H1 (cell line): ENCODE measurements at regions not wholly inside any gene's neighbourhood (a gene's known extent, or its start where the extent isn't known, plus 50 kb on each side); places are given as distances from the start of the nearest gene placed in this dataset.

Experiments used
- CTCF ChIA-PET: fragments of 300-600 bp; sonication (Branson Sonifier 250); formaldehyde crosslinking; loops from one replicate; lab custom pipeline; 2021; ENCODE audit not compliant: partially characterized antibody; lab: Charles Lee
- POLR2A ChIA-PET: fragments of 300-600 bp; sonication (Branson Sonifier 250); formaldehyde crosslinking; loops from one replicate; lab custom pipeline; 2021; ENCODE audit warnings: inconsistent platforms; ENCODE audit not compliant: partially characterized antibody; lab: Charles Lee
- DNase-seq, 2 experiments: peaks; one replicate each; pipeline versions ENCODE4 v3.0.0 to v3.0.0-alpha.2; 2010 to 2022; ENCODE audit warnings: low spot score in 2 of 2, low read depth in 1 of 2, mixed read lengths in 1 of 2
- FAIRE-seq: peaks from 2 replicates; lab custom pipeline; 2011; peaks lifted over from hg19 to GRCh38; lab: Jason Lieb, UNC
- H2AFZ ChIP-seq: 2 replicates; pipeline ENCODE4 v1.8.1; 2012; ENCODE audit warnings: low read length, inconsistent platforms
- H2AK5ac ChIP-seq: 2 replicates; pipeline ENCODE4 v1.6.1; 2013; ENCODE audit warnings: low read depth, low read length
- H2BK120ac ChIP-seq: replicated peaks from 2 replicates; pipeline ENCODE3; 2013; ENCODE audit warnings: low read depth, low read length, inconsistent platforms
- H2BK12ac ChIP-seq: 2 replicates; pipeline ENCODE4 v1.6.1; 2013; ENCODE audit warnings: low read depth, low read length
- H2BK15ac ChIP-seq: 2 replicates; pipeline ENCODE4 v1.6.1; 2013; ENCODE audit warnings: low read length
- H2BK20ac ChIP-seq: 2 replicates; pipeline ENCODE4 v1.6.1; 2013; ENCODE audit warnings: low read length
- H2BK5ac ChIP-seq: 2 replicates; pipeline ENCODE4 v1.6.1; 2013; ENCODE audit warnings: low read depth, low read length
- H3K14ac ChIP-seq: 2 replicates; pipeline ENCODE4 v1.6.1; 2013; ENCODE audit warnings: inconsistent platforms; ENCODE audit not compliant: insufficient read length
- H3K18ac ChIP-seq: 2 replicates; pipeline ENCODE4 v1.6.1; 2013; ENCODE audit warnings: low read length; ENCODE audit errors: extremely low read depth
- H3K23ac ChIP-seq: 2 replicates; pipeline ENCODE4 v1.6.1; 2013; ENCODE audit warnings: inconsistent platforms; ENCODE audit not compliant: insufficient read length
- H3K23me2 ChIP-seq: 2 replicates; pipeline ENCODE4 v1.6.1; 2013; ENCODE audit warnings: low read depth, low read length
- H3K27ac ChIP-seq: 2 replicates; pipeline ENCODE4 v1.6.1; 2011; ENCODE audit warnings: low read depth, low read length, inconsistent platforms
- H3K27me3 ChIP-seq, 4 experiments: replicated peaks in 1 of 4; 1 replicate in 1 of 4; 2 replicates in 3 of 4; pipeline versions ENCODE4 v1.6.1 to v1.8.1; 2011 to 2013; ENCODE audit warnings: low read length in 3 of 4, mild to moderate bottlenecking in 3 of 4, inconsistent platforms in 2 of 4, mixed read lengths in 2 of 4, moderate library complexity in 1 of 4; ENCODE audit not compliant: control insufficient read depth in 3 of 4, insufficient read depth in 3 of 4; ENCODE audit errors: extremely low read depth in 1 of 4
- H3K36me3 ChIP-seq, 4 experiments: 2 replicates each; pipeline versions ENCODE4 v1.6.1 to v1.8.1; 2011 to 2013; ENCODE audit warnings: mild to moderate bottlenecking in 4 of 4, low read length in 3 of 4, moderate library complexity in 2 of 4, control low read depth in 1 of 4, inconsistent platforms in 1 of 4; ENCODE audit not compliant: insufficient read depth in 4 of 4, control insufficient read depth in 2 of 4
- H3K4ac ChIP-seq: replicated peaks from 2 replicates; pipeline ENCODE3; 2013; ENCODE audit warnings: low read length, low read depth, mixed read lengths, inconsistent platforms; ENCODE audit not compliant: insufficient read length
- H3K4me1 ChIP-seq, 4 experiments: replicated peaks in 1 of 4; 1 replicate in 1 of 4; 2 replicates in 3 of 4; pipeline versions ENCODE4 v1.6.1 to v1.8.1; 2011 to 2013; ENCODE audit warnings: low read length in 3 of 4, inconsistent platforms in 2 of 4, mixed read lengths in 1 of 4; ENCODE audit not compliant: insufficient read depth in 4 of 4, control insufficient read depth in 3 of 4
- H3K4me2 ChIP-seq, 2 experiments: 2 replicates each; pipeline versions ENCODE4 v1.6.1 to v1.8.1; 2011 to 2013; ENCODE audit warnings: low read depth in 2 of 2, low read length in 2 of 2, control low read depth in 1 of 2, inconsistent platforms in 1 of 2, mild to moderate bottlenecking in 1 of 2; ENCODE audit not compliant: insufficient read depth in 1 of 2
- H3K4me3 ChIP-seq, 4 experiments: fragments of 200-600, 300-600 bp in 1 of 4; sonication (generic), shearing (Covaris generic), sonication (Bioruptor Twin) in 1 of 4; 2 replicates each; pipeline versions ENCODE4 v1.5.1 to v1.8.1; 2011 to 2016; ENCODE audit warnings: low read length in 4 of 4, low read depth in 3 of 4, control low read depth in 2 of 4, inconsistent platforms in 2 of 4, mild to moderate bottlenecking in 2 of 4, mixed read lengths in 1 of 4, moderate library complexity in 1 of 4; ENCODE audit not compliant: insufficient read depth in 2 of 4; ENCODE audit errors: extremely low read depth in 1 of 4
- H3K56ac ChIP-seq: replicated peaks from 2 replicates; pipeline ENCODE3; 2013; ENCODE audit warnings: low read depth, mild to moderate bottlenecking, mixed read lengths, low read length, inconsistent platforms; ENCODE audit not compliant: insufficient read length
- H3K79me1 ChIP-seq: 2 replicates; pipeline ENCODE4 v1.6.1; 2013; ENCODE audit warnings: low read depth, low read length, control low read depth
- H3K79me2 ChIP-seq, 2 experiments: 2 replicates each; pipeline versions ENCODE4 v1.6.1 to v1.8.1; 2012 to 2013; ENCODE audit warnings: low read length in 2 of 2, mild to moderate bottlenecking in 2 of 2, inconsistent platforms in 1 of 2; ENCODE audit not compliant: insufficient read depth in 2 of 2, control insufficient read depth in 1 of 2
- H3K9ac ChIP-seq, 4 experiments: replicated peaks in 1 of 4; 1 replicate in 1 of 4; 2 replicates in 3 of 4; pipeline versions ENCODE4 v1.6.1 to v1.8.1; 2011 to 2013; ENCODE audit warnings: low read depth in 3 of 4, low read length in 3 of 4, control low read depth in 2 of 4, mild to moderate bottlenecking in 2 of 4, moderate library complexity in 2 of 4, inconsistent platforms in 1 of 4; ENCODE audit errors: extremely low read depth in 1 of 4
- H3K9me3 ChIP-seq, 2 experiments: 2 replicates each; pipeline versions ENCODE4 v1.6.1 to v1.8.1; 2012 to 2013; ENCODE audit warnings: mild to moderate bottlenecking in 2 of 2, moderate library complexity in 2 of 2, control low read depth in 1 of 2, inconsistent platforms in 1 of 2, low read depth in 1 of 2, low read length in 1 of 2, mixed read lengths in 1 of 2; ENCODE audit not compliant: insufficient read depth in 2 of 2
- H4K20me1 ChIP-seq, 2 experiments: replicated peaks in 1 of 2; 2 replicates each; pipeline versions ENCODE3 to v1.8.1; 2011 to 2013; ENCODE audit warnings: inconsistent platforms in 2 of 2, low read length in 2 of 2, mild to moderate bottlenecking in 1 of 2; ENCODE audit not compliant: insufficient read depth in 2 of 2, control insufficient read depth in 1 of 2
- H4K5ac ChIP-seq: 2 replicates; pipeline ENCODE4 v1.6.1; 2013; ENCODE audit warnings: low read length, low read depth, mixed read lengths, inconsistent platforms; ENCODE audit not compliant: insufficient read length
- H4K8ac ChIP-seq: 2 replicates; pipeline ENCODE4 v1.8.0; 2013; ENCODE audit warnings: mild to moderate bottlenecking, moderate library complexity, low read length, inconsistent platforms; ENCODE audit not compliant: insufficient read depth; ENCODE audit errors: extremely low read depth
- H4K91ac ChIP-seq: replicated peaks from 2 replicates; pipeline ENCODE3; 2013; ENCODE audit warnings: low read length, mixed read lengths, inconsistent platforms; ENCODE audit not compliant: insufficient read length
- EZH2 ChIP-seq: fragments of 200-600 bp; sonication (generic); IDR thresholded peaks from 2 replicates; pipeline ENCODE4 v1.7.1; 2012; ENCODE audit warnings: low read depth, mild to moderate bottlenecking, moderate library complexity, low read length, inconsistent platforms; ENCODE audit not compliant: severe bottlenecking
- FOSL1 ChIP-seq: IDR thresholded peaks from 2 replicates; pipeline ENCODE4 v1.6.1; 2011; ENCODE audit warnings: mild to moderate bottlenecking, low read depth, low read length, moderate library complexity; ENCODE audit not compliant: insufficient read depth
- GABPA ChIP-seq: IDR thresholded peaks from 2 replicates; pipeline ENCODE4 v1.6.1; 2011; ENCODE audit warnings: mild to moderate bottlenecking, low read length, moderate library complexity, borderline replicate concordance; ENCODE audit not compliant: insufficient read depth
- GTF2F1 ChIP-seq: IDR thresholded peaks from 2 replicates; pipeline ENCODE4 v1.6.1; 2012; ENCODE audit warnings: low read depth, low read length, improper control_type of control experiment, borderline replicate concordance
- JUND ChIP-seq: IDR thresholded peaks from 2 replicates; pipeline ENCODE4 v1.6.1; 2011; ENCODE audit warnings: mild to moderate bottlenecking, improper control_type of control experiment, low read length
- KDM4A ChIP-seq: IDR thresholded peaks from one replicate; pipeline ENCODE4 v1.7.1; 2012; ENCODE audit warnings: low read depth, mild to moderate bottlenecking, moderate library complexity, low read length, inconsistent platforms; ENCODE audit not compliant: severe bottlenecking
- KDM5A ChIP-seq: fragments of 200-600 bp; IDR thresholded peaks from 2 replicates; pipeline ENCODE4 v1.7.1; 2012; ENCODE audit warnings: mild to moderate bottlenecking, low read length, inconsistent platforms, mixed read lengths
- POLR2A ChIP-seq, 2 experiments: IDR thresholded peaks; 1 replicate in 1 of 2; 2 replicates in 1 of 2; pipeline ENCODE4 v1.6.1; 2011; ENCODE audit warnings: low read depth in 2 of 2, low read length in 2 of 2, mild to moderate bottlenecking in 2 of 2; ENCODE audit errors: control extremely low read depth in 1 of 2
- RFX5 ChIP-seq: IDR thresholded peaks from 2 replicates; pipeline ENCODE4 v1.6.1; 2011; ENCODE audit warnings: low read depth, low read length, improper control_type of control experiment, borderline replicate concordance
- SUZ12 ChIP-seq: fragments of 200-600 bp; sonication (generic); IDR thresholded peaks from 2 replicates; pipeline ENCODE4 v1.6.1; 2012; ENCODE audit warnings: mild to moderate bottlenecking, inconsistent platforms, low read length, moderate library complexity, mixed read lengths
- TCF12 ChIP-seq: IDR thresholded peaks from 2 replicates; pipeline ENCODE4 v1.6.1; 2011; ENCODE audit warnings: low read depth, mild to moderate bottlenecking, low read length
- USF2 ChIP-seq: IDR thresholded peaks from 2 replicates; pipeline ENCODE4 v1.6.1; 2011; ENCODE audit warnings: low read length, improper control_type of control experiment
- WGBS, 2 experiments: shearing (Covaris generic) in 1 of 2; methylation state at CpG; one replicate each; pipeline versions ENCODE4 v1.1.6 to v1.1.7; 2013 to 2015; ENCODE audit warnings: low lambda C conversion rate in 2 of 2, mixed read lengths in 2 of 2, inconsistent platforms in 1 of 2, low coverage in 1 of 2, missing lambda C conversion rate in 1 of 2; ENCODE audit not compliant: insufficient replicate concordance in 2 of 2, insufficient coverage in 1 of 2, insufficient read length in 1 of 2; ENCODE audit errors: extremely low coverage in 1 of 2, missing lambda C conversion rate in 1 of 2; 5-methylcytosine and 5-hydroxymethylcytosine counted together

DNA sequence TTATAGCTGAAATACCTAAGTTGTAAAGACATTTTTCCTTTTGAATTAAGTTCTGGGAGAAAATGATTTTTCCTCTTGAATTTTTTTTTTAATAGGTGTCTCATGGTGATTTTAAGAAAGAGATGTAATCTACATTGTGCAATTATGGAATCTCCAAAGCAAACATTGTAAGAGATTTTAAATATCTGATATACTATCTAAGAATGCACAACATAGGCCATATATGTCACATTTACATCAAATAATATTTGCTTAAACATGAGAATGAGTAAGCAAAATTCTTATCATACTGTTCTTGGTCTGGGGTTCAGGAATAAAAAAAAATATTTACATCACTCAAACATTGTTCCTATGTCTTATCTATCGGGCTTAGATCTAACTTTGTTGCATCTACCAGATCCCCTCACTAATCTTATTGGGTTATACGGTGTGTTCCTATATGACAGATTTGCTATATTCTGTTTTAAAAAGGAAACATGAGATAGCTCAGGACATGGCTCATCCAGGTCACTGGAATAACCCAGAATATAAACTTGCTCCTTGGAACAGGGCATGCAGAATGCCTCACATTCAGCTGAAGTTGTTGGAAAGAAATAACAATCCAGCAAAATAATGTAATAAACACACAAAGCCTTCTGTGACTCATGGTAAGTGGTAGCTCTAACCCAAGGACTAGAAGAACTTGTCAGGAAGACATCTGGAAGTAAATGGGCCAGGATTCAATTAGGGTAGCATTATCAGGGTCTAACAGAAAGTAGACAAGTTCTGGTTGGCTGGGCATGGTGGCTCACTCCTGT, 794.7 kb downstream of the IPMK start:
- no peak overlapping the region for H3K18ac ChIP-seq
- ChIA-PET CTCF (interaction anchor here (1.6 kb wide), 1 partner anchor 10 kb away, joined by 3 read pairs; no protein-coding TSS in a partner anchor), POLR2A (no interaction called here)
- H3K79me2 ChIP-seq, result no peaks in the 10 kb centered on the region
- no peak for DNase-seq
- no peaks in the 10 kb centered on the region for H3K4me1 ChIP-seq
- H3K23ac ChIP-seq, result no peak overlapping the region
- no peaks in the 10 kb centered on the region for H3K36me3 ChIP-seq
- no peak overlapping the region for H2BK12ac ChIP-seq
- no peak overlapping the region for H3K56ac ChIP-seq
- no peak overlapping the region for H3K4me2 ChIP-seq
- H2BK5ac ChIP-seq, result no peak overlapping the region
- WGBS, 2 experiments, result 96% methylated on average over 2 of the region's 2 CpGs; no CpG with 5 or more reads in 1 of the 2 experiments
- no peak for FAIRE-seq
- no peak overlapping the region for H3K9ac ChIP-seq
- H4K20me1 ChIP-seq, result no peaks in the 10 kb centered on the region
- no peak overlapping the region for H4K5ac ChIP-seq
- 0 out of 2 replicates have a peak overlapping the region, but pooled peaks have one; percentile 40 for H2AFZ ChIP-seq
- H3K27me3 ChIP-seq, result no peaks in the 10 kb centered on the region
- no peaks in the 10 kb centered on the region for H3K9me3 ChIP-seq
- no peak overlapping the region for H2BK15ac ChIP-seq
- H3K14ac ChIP-seq, result no peak overlapping the region
- H2BK20ac ChIP-seq, result no peak overlapping the region
- no peak overlapping the region for H4K8ac ChIP-seq
- H2AK5ac ChIP-seq, result no peak overlapping the region
- no peak overlapping the region for H2BK120ac ChIP-seq
- no peaks in the 10 kb centered on the region for H3K79me1 ChIP-seq
- no peak overlapping the region for H3K27ac ChIP-seq
- H3K4me3 ChIP-seq, result no peak overlapping the region
- no peak overlapping the region for H4K91ac ChIP-seq
- H3K23me2 ChIP-seq, result no peaks in the 10 kb centered on the region
- H3K4ac ChIP-seq, result no peak overlapping the region
- TF ChIP-seq GABPA (no peak), TCF12 (no peak), SUZ12 (no peak), KDM5A (no peak), JUND (no peak), RFX5 (no peak), POLR2A (IDR thresholded peaks at IDR 0.05; ENCODE audit: control extremely low read depth in 1 of 2, low read depth in 2 of 2, low read length in 2 of 2) (no peak), USF2 (no peak), FOSL1 (no peak), GTF2F1 (no peak), EZH2 (no peak), KDM4A (no peak)
